ENCODE measurements at regions not wholly inside any gene's neighbourhood (a gene's known extent, or its start where the extent isn't known, plus 50 kb on each side); places are given as distances from the start of the nearest gene placed in this dataset.

DNA sequence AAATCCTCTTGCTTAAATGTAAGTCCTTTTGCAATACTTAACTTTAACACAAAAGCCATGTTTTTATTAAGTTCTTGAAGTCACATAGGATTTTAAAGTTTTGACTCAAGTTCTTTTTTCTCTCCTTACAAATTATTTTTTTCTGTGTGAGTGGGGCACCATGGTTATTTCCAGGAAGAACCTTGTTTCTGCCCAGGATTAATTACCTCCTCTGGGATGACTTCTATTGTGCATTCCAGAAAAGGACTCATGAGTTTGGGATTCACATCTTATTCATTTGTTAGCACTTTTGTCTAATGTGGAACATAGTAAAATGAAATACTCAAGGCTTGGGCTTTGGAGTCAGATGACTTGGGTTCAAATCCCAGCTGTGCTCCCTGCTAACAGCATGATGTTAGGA lies 421.4 kb upstream of the WWC1 start:
- no peak for DNase-seq (ENCODE audit: low read depth)
- TF ChIP-seq, protein P1, sequence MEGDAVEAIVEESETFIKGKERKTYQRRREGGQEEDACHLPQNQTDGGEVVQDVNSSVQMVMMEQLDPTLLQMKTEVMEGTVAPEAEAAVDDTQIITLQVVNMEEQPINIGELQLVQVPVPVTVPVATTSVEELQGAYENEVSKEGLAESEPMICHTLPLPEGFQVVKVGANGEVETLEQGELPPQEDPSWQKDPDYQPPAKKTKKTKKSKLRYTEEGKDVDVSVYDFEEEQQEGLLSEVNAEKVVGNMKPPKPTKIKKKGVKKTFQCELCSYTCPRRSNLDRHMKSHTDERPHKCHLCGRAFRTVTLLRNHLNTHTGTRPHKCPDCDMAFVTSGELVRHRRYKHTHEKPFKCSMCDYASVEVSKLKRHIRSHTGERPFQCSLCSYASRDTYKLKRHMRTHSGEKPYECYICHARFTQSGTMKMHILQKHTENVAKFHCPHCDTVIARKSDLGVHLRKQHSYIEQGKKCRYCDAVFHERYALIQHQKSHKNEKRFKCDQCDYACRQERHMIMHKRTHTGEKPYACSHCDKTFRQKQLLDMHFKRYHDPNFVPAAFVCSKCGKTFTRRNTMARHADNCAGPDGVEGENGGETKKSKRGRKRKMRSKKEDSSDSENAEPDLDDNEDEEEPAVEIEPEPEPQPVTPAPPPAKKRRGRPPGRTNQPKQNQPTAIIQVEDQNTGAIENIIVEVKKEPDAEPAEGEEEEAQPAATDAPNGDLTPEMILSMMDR (IDR thresholded peaks at IDR 0.05; ENCODE audit: insufficient read depth, low read depth, low read length, missing control alignments): no peak
- no peak overlapping the region for H3K4me3 ChIP-seq (ENCODE audit: low read length)

DNA sequence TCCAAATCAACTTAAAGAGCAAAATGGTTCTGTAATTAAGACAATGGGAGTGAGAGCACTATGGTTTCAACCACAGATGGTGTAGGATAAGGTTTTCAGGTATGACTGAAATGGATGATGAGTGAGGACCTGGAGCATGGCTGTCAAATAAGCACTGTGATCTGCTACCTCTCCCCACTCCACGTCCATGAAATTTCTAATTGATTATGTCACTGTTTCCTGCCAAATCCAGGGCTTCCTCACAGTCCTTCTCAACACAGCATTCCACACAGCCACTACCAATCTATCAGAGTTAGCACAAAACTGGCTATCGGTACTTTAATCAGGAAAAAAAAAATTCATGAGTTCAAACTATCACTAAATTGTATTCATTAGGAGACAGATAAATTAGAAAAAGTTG lies 420.4 kb upstream of the WWC1 start:
- no peak for DNase-seq (ENCODE audit: low read depth)
- TF ChIP-seq, protein P1 (IDR thresholded peaks at IDR 0.05; ENCODE audit: insufficient read depth, low read depth, low read length, missing control alignments): no peak

DNA sequence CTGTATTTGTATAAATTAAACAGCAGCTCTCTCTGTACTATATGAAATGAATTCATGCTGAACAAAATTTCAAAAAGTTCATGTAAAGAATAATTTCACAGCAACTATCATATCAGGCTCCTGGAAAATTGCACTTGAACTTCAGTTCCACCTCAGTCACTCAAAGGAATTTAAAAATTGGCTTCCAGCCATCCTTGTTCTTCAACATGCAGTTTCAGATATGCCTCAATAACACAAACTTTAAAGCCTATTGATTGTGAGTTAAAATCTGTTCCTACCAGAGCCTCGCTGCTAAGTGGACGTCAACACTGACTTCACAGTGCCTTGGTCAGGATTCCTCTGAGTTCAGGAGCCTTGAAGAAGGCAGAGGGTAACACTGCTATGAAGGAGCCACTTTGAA lies 418.7 kb upstream of the WWC1 start:
- DNase-seq (ENCODE audit: low read depth): no peak
- no peak overlapping the region for H3K4me3 ChIP-seq (ENCODE audit: low read length)

More for the DNA sequence above, 420.4 kb upstream of the WWC1 start:
- H3K4me3 ChIP-seq (ENCODE audit: low read length): no peak overlapping the region

DNA sequence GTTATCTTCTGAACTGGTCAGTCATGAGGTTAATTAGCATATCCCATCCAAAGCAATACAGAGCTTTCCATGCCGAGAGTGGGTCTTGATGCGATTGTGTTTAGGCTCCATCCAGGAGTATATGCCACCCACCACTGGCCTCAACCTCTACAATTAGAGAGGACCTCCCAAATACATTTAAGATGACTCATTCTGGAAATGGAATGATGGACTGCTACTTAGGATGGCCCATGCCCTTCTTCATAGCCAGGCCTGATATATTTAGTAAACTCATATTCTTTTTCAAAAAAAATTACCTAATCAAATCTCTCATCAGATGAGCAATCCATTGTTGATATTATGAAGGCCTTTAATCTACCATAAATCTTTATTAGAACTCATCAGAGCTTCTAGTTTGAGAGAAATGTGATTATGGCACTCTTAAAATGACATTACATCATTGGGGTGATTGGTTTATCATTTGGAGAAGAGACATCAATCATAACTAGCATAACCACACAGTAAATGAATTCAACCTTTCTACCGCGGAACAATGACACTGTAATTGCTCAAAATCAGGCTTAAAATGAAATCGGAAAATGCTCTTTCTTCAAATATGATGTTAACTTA lies 414.2 kb upstream of the WWC1 start:
- no peak for DNase-seq (ENCODE audit: low read depth)
- TF ChIP-seq, protein P1 (IDR thresholded peaks at IDR 0.05; ENCODE audit: insufficient read depth, low read depth, low read length, missing control alignments): no peak
- no peak overlapping the region for H3K4me3 ChIP-seq (ENCODE audit: low read length)

More for the DNA sequence above, 418.7 kb upstream of the WWC1 start:
- TF ChIP-seq, protein P1 (IDR thresholded peaks at IDR 0.05; ENCODE audit: insufficient read depth, low read depth, low read length, missing control alignments): no peak

DNA sequence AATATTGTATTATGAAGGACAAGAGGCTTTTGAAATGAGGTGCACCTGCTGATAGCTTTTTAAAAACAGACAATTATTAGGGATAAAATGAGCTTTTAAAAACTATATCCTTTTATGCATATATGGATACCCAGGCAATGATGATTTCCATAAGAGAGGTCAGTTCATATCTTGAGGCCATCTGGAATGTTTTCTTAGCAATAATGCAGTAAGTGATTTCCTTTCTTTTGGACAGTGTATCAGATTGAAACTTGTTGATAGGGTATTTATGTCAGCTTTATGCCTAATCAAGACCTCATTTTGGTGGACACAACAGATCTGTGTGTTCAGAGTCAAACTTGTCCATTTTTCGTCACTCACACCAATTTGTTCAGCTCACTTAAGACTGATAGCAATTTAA lies 413.5 kb upstream of the WWC1 start:
- TF ChIP-seq, protein P1 (IDR thresholded peaks at IDR 0.05; ENCODE audit: insufficient read depth, low read depth, low read length, missing control alignments): no peak
- DNase-seq (ENCODE audit: low read depth): no peak
- no peak overlapping the region for H3K4me3 ChIP-seq (ENCODE audit: low read length)

DNA sequence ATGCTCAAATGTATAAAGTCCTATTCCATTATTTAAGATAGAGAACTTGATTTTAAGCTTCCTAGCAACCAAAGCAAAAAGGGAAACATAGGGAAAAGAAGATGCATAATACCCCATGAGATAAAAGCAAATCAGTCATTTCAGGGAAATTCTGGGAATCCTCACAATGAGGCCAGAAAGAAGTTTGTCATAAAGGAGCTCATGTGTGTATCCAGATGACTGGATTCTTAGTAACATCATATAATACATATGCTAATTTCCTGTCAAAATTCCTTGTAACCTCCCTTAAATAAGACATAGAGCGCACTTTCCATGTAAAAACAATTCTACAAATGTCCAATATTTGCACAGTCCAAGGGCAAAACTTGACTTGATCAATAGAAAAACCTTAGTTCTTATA lies 411.0 kb upstream of the WWC1 start:
- TF ChIP-seq, protein P1 (IDR thresholded peaks at IDR 0.05; ENCODE audit: insufficient read depth, low read depth, low read length, missing control alignments): no peak
- H3K4me3 ChIP-seq (ENCODE audit: low read length): no peak overlapping the region
- DNase-seq (ENCODE audit: low read depth): no peak

DNA sequence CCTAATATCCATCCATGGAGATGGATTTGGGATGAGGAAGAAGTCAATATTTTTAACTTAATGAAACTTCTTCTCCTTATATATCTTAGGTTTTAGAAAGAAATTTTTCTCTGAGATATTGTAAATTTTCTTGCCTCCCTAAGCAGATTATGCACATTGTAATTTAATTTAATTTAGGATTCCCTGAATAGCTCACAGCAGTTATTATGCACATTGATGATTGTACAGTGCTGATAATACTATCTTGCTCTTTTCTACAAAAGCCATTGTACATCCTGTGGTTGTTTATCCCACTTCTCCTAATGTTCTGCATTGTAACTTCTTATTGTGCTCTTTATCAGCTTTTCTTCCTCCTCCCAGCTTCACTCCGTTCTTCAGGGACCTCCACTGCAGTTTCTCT lies 410.4 kb upstream of the WWC1 start:
- H3K4me3 ChIP-seq (ENCODE audit: low read length): no peak overlapping the region
- TF ChIP-seq, protein P1 (IDR thresholded peaks at IDR 0.05; ENCODE audit: insufficient read depth, low read depth, low read length, missing control alignments): no peak
- DNase-seq (ENCODE audit: low read depth): no peak
